GM21423 (cell line): ENCODE measurements at regions not wholly inside any gene's neighbourhood (a gene's known extent, or its start where the extent isn't known, plus 50 kb on each side); places are given as distances from the start of the nearest gene placed in this dataset.

ENCODE experiments used
- ATAC-seq: cut with Tn5 transposase; IDR thresholded peaks from one replicate; pipeline ENCODE4 v1.9.1; 2021; ENCODE audit warnings: mild to moderate bottlenecking, moderate library complexity; ENCODE audit not compliant: unreplicated experiment

DNA sequence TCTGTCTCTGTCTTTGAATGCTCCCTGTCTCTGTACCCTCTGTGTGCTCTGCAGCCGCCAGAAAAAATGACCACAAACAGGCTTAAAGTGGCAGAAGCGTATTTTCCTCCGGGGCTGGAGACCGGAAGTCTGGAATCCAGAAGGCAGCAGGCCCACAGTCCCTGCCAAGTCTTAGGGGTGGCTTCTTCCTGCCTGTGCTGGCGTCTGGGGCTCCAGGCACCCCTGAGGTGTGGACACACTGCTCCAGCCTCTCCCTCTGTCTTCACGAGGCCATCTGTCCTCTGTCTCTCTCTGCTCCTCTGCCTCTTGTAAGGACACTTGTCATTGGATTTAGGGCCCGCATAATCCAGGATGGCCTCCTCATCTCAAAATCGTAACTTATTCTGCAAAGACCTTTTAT, 298.4 kb upstream of the IRX4 start:
- ATAC-seq, result no peak

GRCh38 chr5:2180456-2180855, 297.7 kb upstream of the IRX4 start:
- no peak for ATAC-seq

- ATAC-seq, result no peak
These were observed 297.1 kb upstream of the IRX4 start for GRCh38 chr5:2179861-2180260.

DNA sequence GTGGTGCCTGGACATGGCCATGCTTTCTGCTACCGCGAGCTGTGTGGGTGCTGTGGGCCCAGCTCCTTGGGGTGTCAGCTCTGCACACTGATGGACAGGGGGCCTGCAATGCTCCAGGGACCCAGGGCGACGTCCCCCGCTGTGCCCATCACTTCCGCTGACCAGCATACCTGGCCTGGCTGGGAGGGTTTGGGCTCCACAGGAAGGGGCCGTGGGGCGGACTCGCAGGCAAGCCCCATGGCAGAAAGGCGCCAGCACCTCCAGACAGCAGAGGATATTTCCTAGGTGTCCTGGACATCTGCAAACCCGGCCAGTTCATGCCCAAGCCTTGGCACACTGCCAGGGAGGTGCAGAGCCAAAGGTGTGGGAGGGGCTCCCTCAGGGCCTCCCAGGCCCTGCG, 295.8 kb upstream of the IRX4 start:
- no peak for ATAC-seq

DNA sequence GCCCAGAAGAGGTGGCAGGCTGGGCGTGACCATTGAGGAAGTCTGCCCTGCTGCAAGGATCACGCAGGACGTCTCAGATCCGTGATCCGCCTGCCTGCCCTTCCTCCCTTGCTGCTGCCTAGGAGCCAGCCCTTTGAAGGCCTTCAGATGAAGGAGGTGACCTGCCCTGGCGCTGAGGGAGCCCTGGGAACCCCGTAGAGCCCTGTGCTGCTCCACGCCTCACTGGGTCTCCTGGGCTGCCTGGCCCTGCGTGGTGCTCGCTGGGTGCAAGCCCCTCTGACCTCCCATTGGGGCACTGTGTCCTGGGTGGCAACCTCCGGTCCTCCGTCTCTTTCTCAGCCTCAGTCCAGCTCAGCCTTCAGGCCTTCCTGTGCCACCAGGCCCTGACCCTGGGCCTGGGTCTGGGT, 295.3 kb upstream of the IRX4 start:
- ATAC-seq, result no peak

DNA sequence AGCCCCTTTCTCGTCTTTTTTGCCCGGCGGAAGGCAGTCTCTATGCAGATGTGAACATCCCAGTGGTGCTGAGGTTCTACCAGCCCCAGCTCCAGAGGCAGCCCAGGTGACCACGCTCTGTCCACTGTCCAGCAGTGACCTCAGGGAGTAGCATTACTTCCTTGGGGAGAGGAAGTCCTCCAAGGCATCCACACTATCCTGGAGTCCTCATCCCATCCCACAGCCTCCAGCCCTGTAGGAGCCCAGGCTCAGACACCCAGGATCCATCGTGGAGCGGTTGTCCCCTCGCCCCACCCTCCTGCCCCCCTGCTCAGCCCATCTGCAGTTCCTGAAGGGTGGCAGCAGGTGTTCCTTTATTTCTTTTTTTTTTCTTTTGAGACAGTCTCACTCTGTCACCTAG, 294.5 kb upstream of the IRX4 start:
- no peak for ATAC-seq

GRCh38 chr5:2176581-2176980, 293.9 kb upstream of the IRX4 start:
- ATAC-seq, result no peak

DNA sequence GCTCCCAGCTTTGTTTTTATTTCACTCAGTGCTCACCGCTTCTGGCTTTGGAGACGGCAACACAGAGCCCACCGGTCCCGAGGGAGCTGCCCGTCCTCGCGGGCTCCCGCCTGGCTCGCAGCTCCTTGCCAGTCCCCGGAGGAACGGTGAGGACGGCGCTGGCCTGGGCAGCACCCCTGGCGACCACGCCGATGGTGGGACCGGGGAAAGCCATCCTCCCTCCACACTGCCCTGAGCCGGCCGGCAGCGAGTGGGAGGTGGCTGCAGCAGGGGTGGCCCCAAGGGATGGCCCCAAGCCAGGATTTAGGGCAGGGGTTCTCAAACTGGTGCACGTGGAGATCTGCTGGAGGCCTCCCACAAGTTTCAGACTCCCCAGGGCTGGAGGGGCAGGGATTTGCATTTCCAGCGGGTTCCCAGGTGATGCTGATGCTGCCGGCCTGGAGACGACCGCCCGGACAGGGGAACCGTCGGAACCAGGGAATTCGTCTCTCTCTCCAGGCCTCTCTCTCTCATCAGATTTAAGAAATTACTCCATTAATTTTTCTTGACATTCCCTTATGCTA, 293.2 kb upstream of the IRX4 start:
- no peak for ATAC-seq

DNA sequence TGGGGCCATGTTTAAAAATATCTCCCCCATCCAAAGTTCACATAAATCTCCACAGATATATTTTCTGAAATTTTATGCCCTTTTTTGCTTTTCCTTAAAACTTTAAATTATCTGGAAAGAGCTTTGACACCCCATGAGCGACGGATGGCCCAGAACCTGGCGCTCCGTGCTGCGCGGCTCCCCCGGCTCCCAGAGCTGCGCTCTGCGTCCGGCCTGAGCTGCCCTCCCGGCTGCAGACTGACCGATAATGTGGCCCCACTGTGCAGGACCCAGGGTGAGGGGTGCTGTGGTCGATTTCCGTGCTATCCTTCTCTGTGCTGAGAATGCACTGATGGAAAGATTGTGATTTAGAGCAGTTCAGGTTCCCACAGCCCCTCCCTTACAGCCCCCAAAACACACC, 292.3 kb upstream of the IRX4 start:
- no peak for ATAC-seq

DNA sequence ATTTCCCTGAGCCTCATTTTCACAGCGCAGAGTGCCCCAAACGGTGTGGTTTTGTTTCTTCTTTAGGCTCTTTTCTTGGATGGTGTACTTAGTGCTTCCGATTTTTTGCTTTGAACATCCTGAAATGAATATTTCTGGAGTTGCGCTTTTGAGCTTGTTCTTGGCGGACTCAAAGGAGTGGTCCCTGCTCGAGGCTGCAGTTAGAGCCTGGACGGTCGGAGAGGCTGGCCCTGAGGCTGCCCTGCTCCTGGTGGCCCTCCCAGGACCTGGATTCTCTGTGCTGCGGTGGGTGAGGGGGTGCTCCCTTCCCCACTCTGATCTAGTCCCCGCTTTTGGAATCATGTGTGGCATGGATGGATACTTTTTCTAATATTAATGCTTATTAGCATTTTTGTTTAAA, 291.8 kb upstream of the IRX4 start:
- no peak for ATAC-seq

- ATAC-seq, result no peak
These were observed 290.6 kb upstream of the IRX4 start for GRCh38 chr5:2173151-2173834.

- ATAC-seq, result no peak
These were observed 289.7 kb upstream of the IRX4 start for GRCh38 chr5:2172471-2172870.

DNA sequence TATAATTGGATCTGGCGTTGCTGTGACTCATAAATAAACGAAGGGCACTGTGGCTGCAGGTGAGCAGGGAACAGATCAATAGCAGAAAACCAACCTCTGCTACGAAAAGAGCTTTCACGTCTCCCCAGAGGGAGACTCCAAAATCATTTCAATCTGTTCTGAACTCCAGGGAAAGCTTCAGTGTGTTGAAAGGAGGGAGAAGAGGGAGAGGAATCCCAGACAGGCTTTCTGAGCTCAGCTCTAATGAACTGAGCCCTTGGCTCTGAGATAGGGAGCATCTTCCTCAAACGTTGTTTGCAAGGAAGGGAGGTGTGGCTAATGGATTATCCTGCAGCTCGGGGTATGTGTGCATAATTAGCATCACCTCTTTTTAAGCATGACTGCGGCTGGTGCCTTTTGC, 288.0 kb upstream of the IRX4 start:
- no peak for ATAC-seq

DNA sequence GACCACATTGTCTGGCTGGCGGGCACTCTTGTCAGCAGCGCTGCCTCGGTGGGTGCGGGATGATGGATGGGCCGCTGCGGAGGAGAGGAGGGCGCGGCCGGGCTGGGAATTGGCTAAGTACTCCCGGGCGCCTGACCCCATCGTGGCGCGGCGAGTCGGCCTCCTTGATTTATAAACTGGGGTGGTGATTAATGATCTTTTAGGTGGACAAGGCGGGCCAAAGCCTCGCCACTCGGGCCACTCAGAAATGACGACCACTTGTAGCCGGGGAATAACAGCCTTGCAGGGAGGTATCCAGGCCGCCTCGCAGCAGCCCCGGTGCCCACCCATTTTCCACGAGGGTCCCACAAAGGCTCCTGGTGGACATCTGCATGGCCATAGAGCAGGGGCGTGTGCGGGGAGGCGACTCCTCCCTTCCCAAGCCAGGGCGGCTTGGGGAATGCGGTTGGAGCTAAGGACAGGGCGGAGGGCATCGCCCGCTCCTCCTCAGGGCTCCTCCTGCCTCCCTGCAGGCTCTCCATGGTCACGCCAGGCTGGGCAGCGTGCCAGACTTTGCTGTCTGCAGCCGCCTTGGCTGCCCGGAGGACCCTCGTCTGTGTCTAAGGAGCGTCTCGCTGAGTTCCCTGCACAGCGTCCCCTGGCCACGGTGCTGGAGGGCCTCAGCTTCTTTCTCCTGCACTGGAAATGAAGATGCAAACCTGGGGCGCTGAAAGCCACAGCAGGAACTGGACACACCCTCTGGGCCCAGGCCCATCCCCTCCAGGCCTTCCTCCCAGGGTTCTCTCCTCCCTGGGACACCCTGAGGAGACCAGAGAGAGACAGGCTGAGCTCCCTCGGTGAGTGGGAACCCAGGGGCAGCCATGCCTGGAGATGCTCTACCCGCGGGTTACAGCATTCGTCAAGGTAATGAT, 287.4 kb upstream of the IRX4 start:
- no peak for ATAC-seq

GRCh38 chr5:2169430-2169808, 286.7 kb upstream of the IRX4 start:
- ATAC-seq, result no peak

DNA sequence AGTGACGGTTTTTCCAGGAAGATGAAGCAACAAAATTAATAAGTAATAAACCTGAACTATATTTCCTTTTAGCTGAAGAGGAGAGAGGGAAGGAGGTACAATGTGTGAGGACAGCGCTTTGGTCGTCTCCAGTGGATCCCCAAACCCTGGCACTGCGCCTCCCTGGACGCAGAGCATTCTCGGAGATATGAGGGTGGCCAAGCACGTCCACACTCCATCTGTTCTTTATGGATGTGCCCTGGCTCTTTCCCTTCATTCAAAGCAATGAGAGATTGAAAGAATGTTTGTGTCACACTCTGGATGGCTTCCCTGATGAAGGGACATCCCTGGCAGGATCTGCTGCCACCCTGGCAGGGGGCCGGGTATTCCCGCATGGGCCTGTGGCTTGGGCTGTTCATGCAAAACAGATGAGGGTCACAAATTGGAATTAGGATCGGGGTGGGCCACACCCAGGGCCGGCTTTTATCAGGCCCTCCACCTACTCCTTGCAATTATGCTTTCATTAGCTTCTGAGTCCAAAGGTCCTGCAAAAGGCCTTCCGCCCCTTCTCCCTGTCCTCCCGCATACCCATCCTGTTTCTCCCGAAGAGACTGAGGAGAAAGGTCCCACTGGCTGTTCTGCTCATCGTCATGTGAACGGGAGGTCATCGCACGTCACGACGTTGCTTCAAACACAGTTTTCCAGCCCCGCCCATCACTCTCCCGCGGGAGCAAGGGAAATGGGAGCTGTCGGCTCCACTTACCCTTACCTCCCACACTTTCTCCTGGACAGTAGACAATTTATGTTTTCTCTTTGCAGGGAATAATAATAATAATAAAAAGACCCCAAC, 286.1 kb upstream of the IRX4 start:
- ATAC-seq, result no peak

GRCh38 chr5:2167671-2168070, 284.9 kb upstream of the IRX4 start:
- ATAC-seq, result no peak

- ATAC-seq, result no peak
These were observed 284.3 kb upstream of the IRX4 start for GRCh38 chr5:2166979-2167377.

- ATAC-seq, result no peak
These were observed 283.7 kb upstream of the IRX4 start for GRCh38 chr5:2166306-2166978.

GRCh38 chr5:2165615-2166305, 283.0 kb upstream of the IRX4 start:
- no peak for ATAC-seq
